ENCODE measurements at regions not wholly inside any gene's neighbourhood (a gene's known extent, or its start where the extent isn't known, plus 50 kb on each side); places are given as distances from the start of the nearest gene placed in this dataset.

GRCh38 chr3:145798696-145799537, 362.1 kb downstream of the PLOD2 start:
- Mint-ChIP-seq H3K27ac (no peak overlapping the region), H3K4me3 (no peak overlapping the region), H3K9me3 (no peaks in the 10 kb centered on the region), H3K36me3 (ENCODE audit: low read depth) (no peaks in the 10 kb centered on the region), H3K4me1 (no peaks in the 10 kb centered on the region), H3K27me3 (no peaks in the 10 kb centered on the region)
- DNase-seq (no peak), ATAC-seq (ENCODE audit: low read depth) (no peak)
- ChIA-PET CTCF (no interaction called here), POLR2A (no interaction called here)
- intact Hi-C loops (cut with micrococcal nuclease): no loop called here
- TF ChIP-seq CTCF (IDR thresholded peaks at IDR 0.05): no peak

GRCh38 chr3:145801696-145802095, 359.3 kb downstream of the PLOD2 start:
- Mint-ChIP-seq H3K9me3 (no peaks in the 10 kb centered on the region), H3K4me3 (no peak overlapping the region), H3K36me3 (ENCODE audit: low read depth) (no peaks in the 10 kb centered on the region), H3K4me1 (no peaks in the 10 kb centered on the region), H3K27me3 (no peaks in the 10 kb centered on the region), H3K27ac (no peak overlapping the region)
- TF ChIP-seq CTCF (IDR thresholded peaks at IDR 0.05): no peak
- POLR2A ChIA-PET: no interaction called here
- CTCF ChIA-PET: no interaction called here
- DNase-seq: no peak
- intact Hi-C loops (cut with micrococcal nuclease): no loop called here
- no peak for ATAC-seq (ENCODE audit: low read depth)

DNA sequence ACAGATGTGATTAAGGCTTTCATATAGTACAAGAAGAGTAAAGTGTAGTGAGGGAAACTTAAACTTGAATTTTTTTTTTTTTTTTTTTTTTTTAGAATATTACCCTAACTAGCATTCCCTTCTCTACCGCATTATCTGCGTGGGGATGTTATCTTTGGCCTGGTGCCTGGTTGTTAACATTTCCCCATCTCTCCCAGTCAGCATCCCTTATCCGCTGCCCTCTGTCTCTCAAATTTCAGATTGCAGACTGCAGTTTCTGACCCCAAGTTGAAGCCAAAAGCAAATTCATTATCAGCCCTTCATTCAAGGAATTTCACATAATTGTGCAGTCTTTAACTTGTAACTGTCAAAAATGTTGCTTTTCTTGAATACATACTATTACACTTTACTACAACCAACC, 353.0 kb downstream of the PLOD2 start:
- DNase-seq (no peak), ATAC-seq (ENCODE audit: low read depth) (no peak)
- ChIA-PET POLR2A (no interaction called here), CTCF (no interaction called here)
- H3K4me3 Mint-ChIP-seq: no peak overlapping the region
- no peak for TF ChIP-seq CTCF (IDR thresholded peaks at IDR 0.05)
- H3K36me3 Mint-ChIP-seq (ENCODE audit: low read depth): no peaks in the 10 kb centered on the region
- H3K27ac Mint-ChIP-seq: no peak overlapping the region
- H3K9me3 Mint-ChIP-seq: no peaks in the 10 kb centered on the region
- H3K4me1 Mint-ChIP-seq: no peaks in the 10 kb centered on the region
- no peaks in the 10 kb centered on the region for H3K27me3 Mint-ChIP-seq
- intact Hi-C loops (cut with micrococcal nuclease): no loop called here

GRCh38 chr3:145812391-145812790, 348.6 kb downstream of the PLOD2 start:
- H3K36me3 Mint-ChIP-seq (ENCODE audit: low read depth): no peaks in the 10 kb centered on the region
- TF ChIP-seq CTCF (IDR thresholded peaks at IDR 0.05): no peak
- CTCF ChIA-PET: no interaction called here
- DNase-seq (no peak), ATAC-seq (ENCODE audit: low read depth) (no peak)
- no peaks in the 10 kb centered on the region for H3K9me3 Mint-ChIP-seq
- intact Hi-C loops (cut with micrococcal nuclease): no loop called here
- H3K27me3 Mint-ChIP-seq: no peaks in the 10 kb centered on the region
- POLR2A ChIA-PET: no interaction called here
- no peak overlapping the region for H3K4me3 Mint-ChIP-seq
- no peak overlapping the region for H3K27ac Mint-ChIP-seq
- no peaks in the 10 kb centered on the region for H3K4me1 Mint-ChIP-seq

DNA sequence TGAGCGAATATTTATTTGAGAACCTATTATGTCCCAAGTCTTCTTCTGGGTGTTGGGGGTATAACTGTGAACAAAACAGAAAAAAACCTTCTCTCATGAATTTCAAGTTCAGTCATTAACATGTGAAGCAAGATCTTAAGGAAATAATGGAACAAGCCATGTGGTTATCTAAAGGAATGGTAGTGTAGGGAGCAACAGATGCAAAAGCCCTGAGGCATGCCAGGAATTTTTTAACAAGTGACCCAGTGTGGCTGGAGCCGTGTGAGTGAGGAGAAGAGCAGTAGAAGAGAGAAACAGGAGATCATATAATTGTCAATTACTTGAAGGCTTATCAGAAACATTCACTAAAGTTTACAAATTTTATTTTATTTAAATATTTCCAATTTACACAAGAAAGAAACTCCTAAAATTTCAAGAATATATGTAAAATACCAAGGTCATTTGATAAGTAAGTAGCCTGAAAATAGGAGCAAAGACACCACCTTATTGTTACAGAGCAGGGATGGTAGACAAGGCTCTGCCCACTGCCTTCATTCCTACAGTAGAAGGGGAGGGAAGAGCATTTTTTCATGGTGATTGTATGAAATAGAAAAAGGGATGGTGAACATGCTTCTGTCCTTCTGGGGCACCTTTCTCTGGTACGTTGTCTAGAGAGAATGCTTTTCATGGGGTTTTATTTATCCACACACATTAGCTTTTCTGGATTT, 345.1 kb downstream of the PLOD2 start:
- no peaks in the 10 kb centered on the region for H3K27me3 Mint-ChIP-seq
- ATAC-seq (ENCODE audit: low read depth): no peak
- H3K4me1 Mint-ChIP-seq: no peaks in the 10 kb centered on the region
- no peak overlapping the region for H3K27ac Mint-ChIP-seq
- peaks cover 6% of the 10 kb centered on the region for H3K9me3 Mint-ChIP-seq
- intact Hi-C loops (cut with micrococcal nuclease): no loop called here
- no peaks in the 10 kb centered on the region for H3K36me3 Mint-ChIP-seq (ENCODE audit: low read depth)
- H3K4me3 Mint-ChIP-seq: no peak overlapping the region
- ChIA-PET POLR2A (no interaction called here), CTCF (no interaction called here)
- no peak for DNase-seq
- TF ChIP-seq CTCF (IDR thresholded peaks at IDR 0.05): no peak

Measured in activated B cell treated with CpG ODN at 0.5 μM for 24 hours (primary cell).